RWPE1 (cell line): ENCODE measurements at regions not wholly inside any gene's neighbourhood (a gene's known extent, or its start where the extent isn't known, plus 50 kb on each side); places are given as distances from the start of the nearest gene placed in this dataset.

Experiments
- CTCF ChIA-PET: fragments of 350-600 bp; sonication (Branson Sonifier 250); formaldehyde crosslinking; extraction: SDS; loops from one replicate; lab custom pipeline; 2021; lab: Yijun Ruan, JAX
- POLR2A ChIA-PET: fragments of 400-600 bp; formaldehyde crosslinking; extraction: SDS; loops from one replicate; lab custom pipeline; 2020; ENCODE audit warnings: antibody characterized with exemption; ENCODE audit not compliant: low non-redundant PET; lab: Yijun Ruan, JAX
- DNase-seq: peaks from one replicate; pipeline ENCODE4 v3.0.0; 2012; ENCODE audit warnings: low spot score
- H3K27ac ChIP-seq: fragments of 450-650 bp; 2 replicates; pipeline ENCODE4 v1.5.1; 2017
- CTCF ChIP-seq: fragments of 450-650 bp; conservative IDR thresholded peaks from 2 replicates; pipeline ENCODE4 v1.5.1; 2017; ENCODE audit warnings: low read depth, mild to moderate bottlenecking

GRCh38 chr6:44009425-44010321 lies 117.6 kb downstream of the MRPL14 start:
- POLR2A ChIA-PET = no interaction called here
- no peak for DNase-seq
- TF ChIP-seq CTCF = no peak
- peak overlapping the region; percentile 46 for H3K27ac ChIP-seq
- CTCF ChIA-PET = interaction anchor here (0.6 to 1.6 kb wide), 3 partner anchors 69 to 240 kb away, joined by 3 to 5 read pairs (median 4); partner anchors contain the start of gene VEGFA

GRCh38 chr6:44008821-44009370 lies 118.4 kb downstream of the MRPL14 start:
- ChIA-PET CTCF (no interaction called here), POLR2A (no interaction called here)
- no peak for DNase-seq
- no peak for TF ChIP-seq CTCF
- H3K27ac ChIP-seq = no peak overlapping the region

- ChIA-PET CTCF (interaction anchor here (0.6 to 1.4 kb wide), 2 partner anchors 66 to 1263 kb away, joined by 3 to 4 read pairs; no protein-coding TSS in a partner anchor), POLR2A (no interaction called here)
- H3K27ac ChIP-seq = no peak overlapping the region
- DNase-seq = no peak
- no peak for TF ChIP-seq CTCF
Observed at GRCh38 chr6:44007818-44008621, 119.2 kb downstream of the MRPL14 start.

- no peak overlapping the region for H3K27ac ChIP-seq
- POLR2A ChIA-PET = no interaction called here
- no peak for TF ChIP-seq CTCF
- DNase-seq = no peak
- CTCF ChIA-PET = no interaction called here
Observed at GRCh38 chr6:44006872-44007303, 120.4 kb downstream of the MRPL14 start.

- DNase-seq = no peak
- no peak overlapping the region for H3K27ac ChIP-seq
- ChIA-PET POLR2A (no interaction called here), CTCF (no interaction called here)
- no peak for TF ChIP-seq CTCF
Observed at GRCh38 chr6:44006123-44006871, 121.0 kb downstream of the MRPL14 start.
